Stomach (tissue), 4 donors: ENCODE measurements at regions not wholly inside any gene's neighbourhood (a gene's known extent, or its start where the extent isn't known, plus 50 kb on each side); places are given as distances from the start of the nearest gene placed in this dataset.

Experiments
- POLR2AphosphoS5 ChIP-seq, 3 donors: sonication (generic); formaldehyde crosslinking; IDR thresholded peaks; one replicate each; pipeline ENCODE4 v1.6.1; 2016; ENCODE audit warnings: antibody characterized with exemption in 3 of 3
- TF ChIP-seq, protein P1 (sequence below), 7 experiments: fragments of 450-650 bp in 4 of 7; fragments of 200-600 bp in 3 of 7; sonication (generic) in 3 of 7; IDR thresholded peaks; one replicate each; pipeline ENCODE4 v1.5.1; 2016 to 2019; ENCODE audit warnings: antibody characterized with exemption in 7 of 7, control low read depth in 2 of 7, mild to moderate bottlenecking in 1 of 7

DNA sequence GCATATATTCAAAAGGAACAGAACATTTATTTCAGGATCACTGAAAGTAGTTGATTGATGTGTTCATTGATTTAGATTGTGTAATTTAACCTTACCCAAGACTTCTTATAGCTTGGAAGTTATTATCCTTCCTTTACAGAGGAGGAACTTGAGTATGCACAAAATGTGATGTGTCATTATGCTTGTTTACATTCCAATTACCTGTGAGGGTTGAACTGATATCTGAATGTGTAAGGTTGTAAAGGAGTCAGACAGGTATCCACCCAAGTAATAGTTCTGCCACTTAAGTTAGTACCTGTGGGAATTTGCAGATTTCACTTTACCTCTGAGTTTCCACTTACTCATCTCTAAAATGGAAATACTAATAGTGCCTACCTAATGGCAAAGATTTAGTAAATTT, 668.2 kb downstream of the DOK5 start:
- TF ChIP-seq POLR2AphosphoS5 (IDR thresholded peaks at IDR 0.05) = no peak
- TF ChIP-seq, protein P1, sequence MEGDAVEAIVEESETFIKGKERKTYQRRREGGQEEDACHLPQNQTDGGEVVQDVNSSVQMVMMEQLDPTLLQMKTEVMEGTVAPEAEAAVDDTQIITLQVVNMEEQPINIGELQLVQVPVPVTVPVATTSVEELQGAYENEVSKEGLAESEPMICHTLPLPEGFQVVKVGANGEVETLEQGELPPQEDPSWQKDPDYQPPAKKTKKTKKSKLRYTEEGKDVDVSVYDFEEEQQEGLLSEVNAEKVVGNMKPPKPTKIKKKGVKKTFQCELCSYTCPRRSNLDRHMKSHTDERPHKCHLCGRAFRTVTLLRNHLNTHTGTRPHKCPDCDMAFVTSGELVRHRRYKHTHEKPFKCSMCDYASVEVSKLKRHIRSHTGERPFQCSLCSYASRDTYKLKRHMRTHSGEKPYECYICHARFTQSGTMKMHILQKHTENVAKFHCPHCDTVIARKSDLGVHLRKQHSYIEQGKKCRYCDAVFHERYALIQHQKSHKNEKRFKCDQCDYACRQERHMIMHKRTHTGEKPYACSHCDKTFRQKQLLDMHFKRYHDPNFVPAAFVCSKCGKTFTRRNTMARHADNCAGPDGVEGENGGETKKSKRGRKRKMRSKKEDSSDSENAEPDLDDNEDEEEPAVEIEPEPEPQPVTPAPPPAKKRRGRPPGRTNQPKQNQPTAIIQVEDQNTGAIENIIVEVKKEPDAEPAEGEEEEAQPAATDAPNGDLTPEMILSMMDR (IDR thresholded peaks at IDR 0.05) = no peak
